Endothelial cell of umbilical vein (primary cell): ENCODE measurements at regions not wholly inside any gene's neighbourhood (a gene's known extent, or its start where the extent isn't known, plus 50 kb on each side); places are given as distances from the start of the nearest gene placed in this dataset.

ENCODE experiments used
- BruUV-seq: library from RNA; stranded (reverse); fragments of 400-500 nt; replicated peaks from 2 replicates; lab custom pipeline; 2021; lab: Mats Ljungman, UMichigan
- CTCF ChIA-PET: fragments of 300-600, 350-600 bp; sonication (Branson Sonifier 250); formaldehyde crosslinking; loops from one replicate; lab custom pipeline; 2021; ENCODE audit warnings: antibody characterized with exemption, inconsistent platforms; lab: Charles Lee
- POLR2A ChIA-PET: fragments of 300-600, 350-600 bp; sonication (Branson Sonifier 250); formaldehyde crosslinking; loops from one replicate; lab custom pipeline; 2021; ENCODE audit warnings: antibody characterized with exemption, inconsistent platforms; lab: Charles Lee
- DNase-seq: peaks from one replicate; pipeline ENCODE4 v3.0.0-alpha.2; 2011; ENCODE audit warnings: low read depth, low spot score
- FAIRE-seq: peaks from 2 replicates; lab custom pipeline; 2011; peaks lifted over from hg19 to GRCh38; lab: Jason Lieb, UNC
- H2AFZ ChIP-seq: 2 replicates; pipeline ENCODE4 v1.6.0; 2012; ENCODE audit warnings: low read depth, low read length, control low read depth, inconsistent platforms
- H3K27ac ChIP-seq: 2 replicates; pipeline ENCODE4 v1.5.1; 2011; ENCODE audit warnings: low read depth, mild to moderate bottlenecking, control low read depth, low read length, moderate library complexity; ENCODE audit not compliant: insufficient read depth
- H3K27me3 ChIP-seq, 2 experiments: 2 replicates each; pipeline versions ENCODE4 v1.6.0 to v1.6.1; 2011; ENCODE audit warnings: low read length in 2 of 2, mixed read lengths in 1 of 2; ENCODE audit not compliant: control insufficient read depth in 2 of 2, insufficient read depth in 2 of 2
- H3K36me3 ChIP-seq, 2 experiments: 2 replicates in 1 of 2; 3 replicates in 1 of 2; pipeline ENCODE4 v1.5.1; 2011; ENCODE audit warnings: low read length in 2 of 2, mild to moderate bottlenecking in 1 of 2, moderate library complexity in 1 of 2; ENCODE audit not compliant: control insufficient read depth in 2 of 2, insufficient read depth in 2 of 2; ENCODE audit errors: extremely low read depth in 1 of 2
- H3K4me1 ChIP-seq: 3 replicates; pipeline ENCODE4 v1.5.1; 2011; ENCODE audit warnings: mild to moderate bottlenecking, low read length; ENCODE audit not compliant: control insufficient read depth, insufficient read depth; ENCODE audit errors: extremely low read depth
- H3K4me2 ChIP-seq: 2 replicates; pipeline ENCODE4 v1.6.1; 2011; ENCODE audit warnings: low read length, control low read depth, mixed read lengths; ENCODE audit not compliant: insufficient read depth
- H3K4me3 ChIP-seq, 3 experiments: fragments of 200-600 bp in 1 of 3; sonication (generic), shearing (Covaris generic) in 1 of 3; replicated peaks in 1 of 3; 2 replicates each; pipeline ENCODE4 v1.5.1; 2011 to 2016; ENCODE audit warnings: control low read depth in 3 of 3, low read length in 3 of 3, mild to moderate bottlenecking in 2 of 3, inconsistent platforms in 1 of 3, low read depth in 1 of 3, moderate library complexity in 1 of 3; ENCODE audit not compliant: insufficient read depth in 1 of 3
- H3K79me2 ChIP-seq: 2 replicates; pipeline ENCODE4 v1.6.0; 2012; ENCODE audit warnings: low read length, inconsistent platforms; ENCODE audit not compliant: control insufficient read depth, insufficient read depth
- H3K9ac ChIP-seq: replicated peaks from 2 replicates; pipeline ENCODE3; 2011; ENCODE audit warnings: low read length, control low read depth; ENCODE audit not compliant: insufficient read depth; ENCODE audit errors: extremely low read depth
- H3K9me1 ChIP-seq: replicated peaks from 3 replicates; pipeline ENCODE4 v1.6.0; 2011; ENCODE audit warnings: mild to moderate bottlenecking, low read length; ENCODE audit not compliant: control insufficient read depth, insufficient read depth; ENCODE audit errors: extremely low read depth
- H3K9me3 ChIP-seq: replicated peaks from 2 replicates; pipeline ENCODE4 v1.5.1; 2012; ENCODE audit warnings: low read length, inconsistent platforms; ENCODE audit not compliant: control insufficient read depth, insufficient read depth
- H4K20me1 ChIP-seq: replicated peaks from 2 replicates; pipeline ENCODE3; 2011; ENCODE audit warnings: mild to moderate bottlenecking, low read length; ENCODE audit not compliant: control insufficient read depth, insufficient read depth; ENCODE audit errors: extremely low read depth
- EZH2 ChIP-seq: IDR thresholded peaks from 2 replicates; pipeline ENCODE4 v1.6.1; 2012; ENCODE audit warnings: borderline replicate concordance, low read depth, mild to moderate bottlenecking, moderate library complexity, low read length, inconsistent platforms; ENCODE audit not compliant: severe bottlenecking
- FOS ChIP-seq: IDR thresholded peaks from 2 replicates; pipeline ENCODE4 v1.6.1; 2011; ENCODE audit warnings: mild to moderate bottlenecking, low read length, moderate library complexity, borderline replicate concordance; ENCODE audit not compliant: insufficient read depth
- GATA2 ChIP-seq: IDR thresholded peaks from 2 replicates; pipeline ENCODE4 v1.7.0; 2011; ENCODE audit warnings: low read depth, mild to moderate bottlenecking, moderate library complexity, mixed read lengths, low read length; ENCODE audit not compliant: insufficient read length, insufficient read depth
- JUN ChIP-seq: IDR thresholded peaks from 2 replicates; pipeline ENCODE4 v1.6.1; 2011; ENCODE audit warnings: borderline replicate concordance, low read depth; ENCODE audit not compliant: insufficient read length, insufficient read depth
- MYC ChIP-seq: IDR thresholded peaks from one replicate; pipeline ENCODE4 v1.6.1; 2011; ENCODE audit warnings: mild to moderate bottlenecking, low read depth, low read length
- POLR2A ChIP-seq: IDR thresholded peaks from 2 replicates; pipeline ENCODE4 v1.6.1; 2012; ENCODE audit warnings: low read depth, mild to moderate bottlenecking, control low read depth, low read length
- POLR2AphosphoS5 ChIP-seq: IDR thresholded peaks from 2 replicates; pipeline ENCODE4 v1.6.1; 2012; ENCODE audit warnings: low read depth, mild to moderate bottlenecking, control low read depth, low read length, moderate library complexity; ENCODE audit not compliant: insufficient read depth
- dilution Hi-C: fragments of 300-500 bp; cut with MboI; formaldehyde crosslinking; loops from one replicate; pipeline ENCODE4 v1.15.0; 2019; ENCODE audit warnings: low sequenced_read_pairs; ENCODE audit not compliant: extremely low pct_ligation_motif_present
- intact Hi-C: fragments of 100-400 bp; cut with micrococcal nuclease; formaldehyde crosslinking; loops from one replicate; pipeline ENCODE4 v1.10.0; 2022
- TF ChIP-seq, protein P1 (sequence below): IDR thresholded peaks from 2 replicates; pipeline ENCODE4 v1.6.1; 2011; ENCODE audit not compliant: insufficient read depth, insufficient read length
- TF ChIP-seq, protein P2 (sequence below), 2 donors: IDR thresholded peaks; 1 replicate in 1 of 2; 2 replicates in 1 of 2; pipeline ENCODE4 v1.5.1; 2011; ENCODE audit warnings: low read length in 2 of 2, mild to moderate bottlenecking in 2 of 2, moderate library complexity in 2 of 2, control low read depth in 1 of 2, inconsistent platforms in 1 of 2, low read depth in 1 of 2; ENCODE audit not compliant: insufficient read depth in 1 of 2; ENCODE audit errors: extremely low read depth in 1 of 2

DNA sequence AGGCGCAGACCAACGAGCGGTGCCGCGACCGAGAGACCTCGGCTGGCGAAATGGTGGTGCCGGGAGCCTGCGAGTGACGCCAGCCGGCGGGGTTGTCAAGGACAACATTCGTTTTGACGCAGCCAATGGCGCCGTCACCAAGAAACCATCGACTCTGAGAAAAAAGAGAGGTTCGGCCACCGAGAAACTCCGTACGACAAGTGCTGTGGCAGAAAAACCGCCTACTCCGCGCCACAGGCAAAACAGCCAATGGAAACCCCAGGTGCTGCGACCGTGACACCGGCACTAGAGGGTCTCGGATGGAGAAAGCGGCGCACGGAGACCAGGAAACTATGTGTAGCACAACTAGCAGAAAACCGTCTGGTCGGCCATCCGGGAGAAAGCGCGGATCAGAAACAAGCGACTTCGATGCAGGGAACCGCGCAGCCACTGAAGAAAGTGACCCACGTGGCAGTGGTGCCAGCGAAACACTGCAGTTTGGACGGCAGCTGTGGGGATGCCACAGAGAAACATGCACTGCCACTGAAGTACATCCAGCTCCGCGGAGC lies 88.8 kb downstream of the ANXA2R start:
- Histone ChIP-seq H3K36me3 (no peaks in the 10 kb centered on the region), H3K4me3 (peak overlapping the region; percentile 11 to 55 (median 49)), H3K4me1 (peaks cover 16% of the 10 kb centered on the region), H3K4me2 (peak overlapping the region; percentile 57), H3K79me2 (peaks cover 36% of the 10 kb centered on the region), H3K9me1 (no peaks in the 10 kb centered on the region), H3K27ac (peak overlapping the region; percentile 99), H3K9me3 (no peaks in the 10 kb centered on the region), H3K9ac (peak overlapping the region; percentile 93), H2AFZ (no peak overlapping the region), H4K20me1 (no peaks in the 10 kb centered on the region), H3K27me3 (no peaks in the 10 kb centered on the region)
- BruUV-seq: no TSS peak
- ChIA-PET CTCF (interaction anchor here (5.8 kb wide), 1 partner anchor 41 kb away, joined by 61 read pairs; no protein-coding TSS in a partner anchor), POLR2A (interaction anchor here (0.8 to 2.8 kb wide), 3 partner anchors 43 to 56 kb away, joined by 6 to 22 read pairs (median 10); no protein-coding TSS in a partner anchor)
- DNase-seq (peak; percentile 71), FAIRE-seq (no peak)
- intact Hi-C loops (loop anchor here (1.0 kb wide), 1 partner anchor 605 kb away; no protein-coding TSS in a partner anchor), dilution Hi-C loops (no loop called here)
- no peak for TF ChIP-seq JUN
- TF ChIP-seq, protein P1, sequence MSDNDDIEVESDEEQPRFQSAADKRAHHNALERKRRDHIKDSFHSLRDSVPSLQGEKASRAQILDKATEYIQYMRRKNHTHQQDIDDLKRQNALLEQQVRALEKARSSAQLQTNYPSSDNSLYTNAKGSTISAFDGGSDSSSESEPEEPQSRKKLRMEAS: peak; percentile 29

DNA sequence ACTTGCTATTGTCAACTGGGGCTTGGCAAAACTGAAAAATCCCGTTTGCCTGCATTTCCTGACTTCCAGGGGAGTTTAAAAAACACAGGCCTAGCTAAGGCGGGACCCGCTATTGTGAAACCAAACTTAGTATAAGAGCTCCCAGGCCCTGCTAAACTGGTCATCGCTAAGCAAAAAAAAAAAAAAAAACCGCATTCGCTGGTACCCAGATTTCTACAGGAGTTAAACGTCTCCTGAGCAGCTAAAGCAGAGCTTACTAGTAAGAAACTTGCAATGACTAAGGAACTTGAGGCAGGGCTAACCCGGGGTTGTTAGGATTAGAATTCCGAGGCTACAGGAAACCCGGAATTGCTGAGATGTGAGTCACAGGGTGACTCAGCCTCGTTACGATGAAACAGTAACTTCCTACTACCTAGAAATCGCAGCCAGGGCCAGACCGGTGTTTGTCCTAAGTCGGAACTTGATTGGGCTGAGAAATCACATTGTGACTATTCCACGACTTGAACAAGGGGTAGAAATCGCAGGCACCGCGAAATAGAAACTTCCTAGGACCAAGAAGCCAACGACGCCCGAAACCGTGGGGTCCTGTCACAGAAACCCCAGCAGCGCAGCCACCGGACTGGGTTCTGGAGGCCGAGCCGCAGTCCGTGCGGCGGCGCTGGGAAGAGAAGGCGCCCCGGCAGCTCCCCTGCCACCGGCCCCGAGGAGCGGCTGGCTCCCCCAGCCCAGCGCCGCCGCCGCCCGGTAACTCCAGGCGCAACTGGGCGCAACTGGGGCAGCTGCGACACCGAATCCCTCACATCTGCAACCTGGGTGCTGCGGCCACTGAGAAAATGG lies 89.4 kb downstream of the ANXA2R start:
- H4K20me1 ChIP-seq: no peaks in the 10 kb centered on the region
- H3K9me3 ChIP-seq: no peaks in the 10 kb centered on the region
- H3K9me1 ChIP-seq: no peaks in the 10 kb centered on the region
- peaks cover 36% of the 10 kb centered on the region for H3K79me2 ChIP-seq
- intact Hi-C loops (loop anchor here (1.0 kb wide), 5 partner anchors 43 to 606 kb away; partner anchors contain the start of gene ANXA2R), dilution Hi-C loops (no loop called here)
- H3K4me1 ChIP-seq: peaks cover 17% of the 10 kb centered on the region
- H3K27me3 ChIP-seq: no peaks in the 10 kb centered on the region
- no peak overlapping the region for H2AFZ ChIP-seq
- peak overlapping the region; percentile 93 for H3K9ac ChIP-seq
- peak overlapping the region; percentile 11 to 55 (median 49) for H3K4me3 ChIP-seq
- DNase-seq (peak; percentile 98), FAIRE-seq (peak; percentile 99)
- ChIA-PET POLR2A (interaction anchor here (0.5 to 2.8 kb wide), 5 partner anchors 43 to 91 kb away, joined by 3 to 22 read pairs (median 6); no protein-coding TSS in a partner anchor), CTCF (interaction anchor here (0.8 to 5.8 kb wide), 15 partner anchors 28 to 367 kb away, joined by 3 to 127 read pairs (median 5); no protein-coding TSS in a partner anchor)
- H3K27ac ChIP-seq: peak overlapping the region; percentile 99
- peak; percentile 100 for TF ChIP-seq FOS
- peak; percentile 9 for TF ChIP-seq GATA2
- TF ChIP-seq, protein P1: peak; percentile 4
- peak; percentile 100 for TF ChIP-seq JUN
- TF ChIP-seq EZH2: no peak
- peak; percentile 86 for TF ChIP-seq POLR2A
- TF ChIP-seq, protein P2, sequence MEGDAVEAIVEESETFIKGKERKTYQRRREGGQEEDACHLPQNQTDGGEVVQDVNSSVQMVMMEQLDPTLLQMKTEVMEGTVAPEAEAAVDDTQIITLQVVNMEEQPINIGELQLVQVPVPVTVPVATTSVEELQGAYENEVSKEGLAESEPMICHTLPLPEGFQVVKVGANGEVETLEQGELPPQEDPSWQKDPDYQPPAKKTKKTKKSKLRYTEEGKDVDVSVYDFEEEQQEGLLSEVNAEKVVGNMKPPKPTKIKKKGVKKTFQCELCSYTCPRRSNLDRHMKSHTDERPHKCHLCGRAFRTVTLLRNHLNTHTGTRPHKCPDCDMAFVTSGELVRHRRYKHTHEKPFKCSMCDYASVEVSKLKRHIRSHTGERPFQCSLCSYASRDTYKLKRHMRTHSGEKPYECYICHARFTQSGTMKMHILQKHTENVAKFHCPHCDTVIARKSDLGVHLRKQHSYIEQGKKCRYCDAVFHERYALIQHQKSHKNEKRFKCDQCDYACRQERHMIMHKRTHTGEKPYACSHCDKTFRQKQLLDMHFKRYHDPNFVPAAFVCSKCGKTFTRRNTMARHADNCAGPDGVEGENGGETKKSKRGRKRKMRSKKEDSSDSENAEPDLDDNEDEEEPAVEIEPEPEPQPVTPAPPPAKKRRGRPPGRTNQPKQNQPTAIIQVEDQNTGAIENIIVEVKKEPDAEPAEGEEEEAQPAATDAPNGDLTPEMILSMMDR (IDR thresholded peaks at IDR 0.05; ENCODE audit: extremely low read depth in 1 of 2, insufficient read depth in 1 of 2, low read depth in 1 of 2, low read length in 2 of 2): no peak
- TF ChIP-seq POLR2AphosphoS5: peak; percentile 95
- no peak for TF ChIP-seq MYC
- no peaks in the 10 kb centered on the region for H3K36me3 ChIP-seq
- peak overlapping the region; percentile 81 for H3K4me2 ChIP-seq
- BruUV-seq: TSS peak; percentile 73
